NCI-H446 (cell line): ENCODE measurements at regions not wholly inside any gene's neighbourhood (a gene's known extent, or its start where the extent isn't known, plus 50 kb on each side); places are given as distances from the start of the nearest gene placed in this dataset.
"Not testable (repeated sequence)": the region's sequence is repeated elsewhere in the genome, so short reads cannot be mapped to it uniquely, and the experiment has no call there.

ENCODE experiments used
- DNase-seq, 2 experiments: peaks; one replicate each; lab custom pipeline; 2025; lab: John Stamatoyannopoulos, UW

- no peak for DNase-seq
Measured at GRCh38 chr3:21024563-21024962, 726.4 kb downstream of the ZNF385D start.

DNA sequence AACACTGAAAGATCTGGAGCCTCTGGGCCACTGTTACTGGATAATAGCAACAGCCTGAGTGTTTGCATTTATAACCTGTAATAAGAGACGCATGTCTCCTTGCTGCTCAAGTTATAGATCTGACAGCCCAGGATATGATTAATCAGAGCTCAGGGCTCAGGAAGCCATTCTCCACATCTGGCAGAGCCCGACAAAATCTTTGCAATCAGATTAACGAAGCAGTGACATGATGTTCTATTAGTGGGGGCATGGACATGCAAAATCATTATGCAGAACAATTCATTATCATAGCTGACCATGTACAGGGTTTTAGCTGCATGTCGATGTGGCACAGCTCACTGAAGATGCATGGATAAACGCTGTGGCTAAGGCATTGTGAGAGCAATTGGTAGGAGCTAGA, 730.3 kb downstream of the ZNF385D start:
- no peak for DNase-seq

GRCh38 chr3:21020043-21020442, 731.0 kb downstream of the ZNF385D start:
- DNase-seq: no peak

DNA sequence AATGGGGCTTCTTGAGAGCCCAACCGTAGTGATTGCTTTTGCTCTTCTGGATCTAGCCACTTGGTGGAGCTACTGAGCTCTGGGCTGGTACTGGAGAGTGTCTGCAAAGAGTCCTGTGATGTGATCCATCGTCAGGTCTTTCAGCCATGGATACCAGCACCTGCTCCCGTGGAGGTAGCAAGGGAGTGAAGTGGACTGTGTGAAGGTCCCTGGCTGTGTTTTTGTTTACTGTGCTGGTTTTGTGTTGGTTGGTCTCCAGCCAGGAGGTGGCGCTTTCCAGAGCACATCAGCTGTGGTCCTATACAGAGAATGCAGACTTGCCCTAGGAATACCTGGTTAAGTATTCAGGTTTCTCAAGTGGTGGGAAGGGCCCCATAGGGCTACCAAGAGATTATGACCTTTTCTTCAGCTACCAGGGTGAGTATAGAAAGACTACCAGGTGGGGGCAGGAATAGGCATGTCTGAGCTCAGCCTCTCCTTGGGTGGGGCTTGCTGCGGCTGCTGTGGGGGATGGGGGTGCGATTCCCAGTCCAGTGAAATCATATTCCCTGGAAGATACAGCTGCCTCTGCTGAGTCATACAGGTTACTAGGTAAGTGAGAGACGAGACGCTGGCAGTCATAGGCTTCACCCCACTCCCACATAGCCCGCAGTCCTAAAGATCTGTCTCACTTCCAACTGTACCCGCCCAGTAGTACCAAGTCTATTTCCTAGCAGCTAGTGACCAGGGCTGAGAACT, 733.7 kb downstream of the ZNF385D start:
- DNase-seq: no peak

GRCh38 chr3:21013566-21013965, 737.4 kb downstream of the ZNF385D start:
- no peak for DNase-seq

- DNase-seq: no peak
Measured at GRCh38 chr3:20999661-21000060, 751.3 kb downstream of the ZNF385D start.

DNA sequence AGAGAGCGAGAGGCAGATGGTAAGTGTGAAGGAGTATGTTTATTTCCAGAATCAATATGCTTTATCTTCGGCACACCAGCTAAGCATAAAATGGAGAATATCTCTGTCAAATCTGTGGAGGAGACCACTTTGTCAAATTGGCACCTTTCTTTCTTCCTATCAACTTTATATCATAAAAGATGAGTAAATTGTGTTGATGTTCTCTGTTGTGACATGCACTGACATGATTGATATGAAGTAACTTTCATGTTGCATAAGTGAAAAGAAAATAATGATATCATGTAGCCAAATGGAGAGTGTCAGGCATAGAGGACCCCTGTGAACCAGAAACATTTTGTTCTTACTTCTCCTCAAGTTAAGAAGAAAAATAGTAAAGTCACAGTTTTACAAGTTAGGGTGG, 753.8 kb downstream of the ZNF385D start:
- no peak for DNase-seq

DNA sequence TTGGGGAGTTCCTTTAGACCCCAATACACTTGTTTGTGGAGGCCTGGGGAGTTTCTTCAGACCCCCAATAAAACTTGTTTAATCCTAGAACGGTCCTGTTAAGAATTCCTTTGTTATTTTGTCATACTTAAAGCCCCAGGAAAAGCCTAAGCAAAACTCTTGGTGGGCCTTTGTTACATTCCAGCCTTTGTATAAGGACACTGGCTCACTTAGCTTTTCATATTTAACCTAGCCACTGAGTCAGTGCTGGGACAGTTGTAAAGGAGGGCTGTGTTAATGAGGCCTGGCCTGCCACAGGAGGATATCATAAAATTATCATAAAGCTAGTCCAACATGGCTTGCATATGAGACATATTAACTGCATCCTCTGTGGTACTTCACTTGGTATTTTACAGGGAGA, 760.1 kb downstream of the ZNF385D start:
- DNase-seq: no peak

DNA sequence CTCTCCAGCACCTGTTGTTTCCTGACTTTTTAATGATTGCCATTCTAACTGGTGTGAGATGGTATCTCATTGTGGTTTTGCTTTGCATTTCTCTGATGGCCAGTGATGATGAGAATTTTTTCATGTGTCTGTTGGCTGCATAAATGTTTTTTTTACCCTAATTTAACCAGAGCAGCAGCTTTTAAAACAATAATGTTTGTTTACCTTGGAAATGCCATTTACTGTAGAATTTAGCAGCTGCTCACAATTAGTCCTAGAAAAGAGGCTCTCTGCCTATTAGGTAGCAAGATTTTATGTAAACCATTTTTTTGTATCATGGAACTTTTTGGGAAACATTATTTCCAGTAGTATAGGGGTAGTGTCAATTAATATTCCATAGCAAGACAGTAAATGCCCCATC, 761.4 kb downstream of the ZNF385D start:
- DNase-seq: not testable (repeated sequence)

- DNase-seq: peak; percentile 63 to 79
Measured at GRCh38 chr3:20984594-20985205, 766.3 kb downstream of the ZNF385D start.

GRCh38 chr3:20975188-20975651, 775.8 kb downstream of the ZNF385D start:
- DNase-seq: peak in 1 of 2 experiments; percentile 58

- DNase-seq: peak in 1 of 2 experiments; percentile 21
Measured at GRCh38 chr3:20974396-20974795, 776.6 kb downstream of the ZNF385D start.

- not testable (repeated sequence) for DNase-seq
Measured at GRCh38 chr3:20970807-20971206, 780.2 kb downstream of the ZNF385D start.

- DNase-seq: not testable (repeated sequence)
Measured at GRCh38 chr3:20967485-20967884, 781.5 kb upstream of the SGO1 start.

DNA sequence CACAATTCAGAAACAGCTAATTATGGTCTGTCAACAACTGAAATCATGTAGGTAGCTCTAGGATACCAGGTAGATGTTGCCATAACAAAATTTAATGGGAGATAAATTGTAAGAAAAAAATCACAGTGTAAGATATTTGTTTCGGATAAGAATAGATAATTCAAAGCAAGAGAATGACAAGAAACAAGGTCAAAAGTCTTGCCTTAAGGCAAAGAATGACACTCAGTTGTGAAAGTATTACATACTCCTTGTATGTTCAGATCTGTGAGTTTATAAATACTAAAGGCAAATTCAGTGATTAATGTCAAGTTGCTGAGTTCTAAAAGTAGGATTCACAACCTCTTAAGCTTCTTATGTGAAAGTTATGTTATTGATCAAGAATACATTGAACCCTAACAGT, 772.2 kb upstream of the SGO1 start:
- no peak for DNase-seq

DNA sequence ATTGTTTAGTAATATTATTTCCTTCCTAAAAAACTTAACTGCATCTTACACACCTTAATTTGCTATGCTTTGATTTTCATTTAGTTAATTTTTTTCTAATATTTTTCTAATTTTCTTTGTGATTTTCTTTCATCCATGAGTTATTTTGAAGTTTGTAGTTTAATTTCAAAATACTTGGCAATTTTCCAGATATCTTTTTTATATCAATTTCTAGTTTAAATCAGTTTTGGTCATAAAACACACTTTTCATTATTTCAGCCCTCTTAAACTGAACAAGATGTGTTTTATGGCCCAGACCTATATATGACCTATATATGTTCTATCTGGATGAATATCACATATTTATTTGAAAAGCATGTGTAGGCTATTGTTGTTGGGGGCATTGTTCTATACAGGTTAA, 759.9 kb upstream of the SGO1 start:
- no peak for DNase-seq

GRCh38 chr3:20935791-20936190, 749.8 kb upstream of the SGO1 start:
- peak in 1 of 2 experiments; percentile 34 for DNase-seq

DNA sequence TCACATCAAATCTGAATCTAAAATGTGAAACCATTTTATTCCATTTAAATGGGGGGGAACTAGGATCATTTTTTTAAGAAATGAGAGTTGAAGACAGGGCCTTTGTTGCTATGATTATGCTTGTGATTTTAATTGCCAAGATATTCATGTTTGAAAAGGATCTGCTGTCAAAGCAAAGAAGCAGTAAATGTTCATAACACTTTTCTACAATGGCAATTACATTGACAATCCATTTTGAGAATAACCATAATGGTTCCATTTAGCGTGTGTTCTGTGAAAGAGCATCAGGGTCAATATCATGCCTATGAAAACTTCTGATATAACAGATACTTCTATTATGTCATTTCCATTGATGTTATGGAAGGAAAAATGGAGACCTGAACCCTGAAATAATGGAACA, 745.8 kb upstream of the SGO1 start:
- DNase-seq: no peak

GRCh38 chr3:20930034-20930433, 744.0 kb upstream of the SGO1 start:
- DNase-seq: peak in 1 of 2 experiments; percentile 10

- no peak for DNase-seq
Measured at GRCh38 chr3:20924646-20925385, 738.8 kb upstream of the SGO1 start.

- DNase-seq: not testable (repeated sequence)
Measured at GRCh38 chr3:20921112-20921511, 735.1 kb upstream of the SGO1 start.

DNA sequence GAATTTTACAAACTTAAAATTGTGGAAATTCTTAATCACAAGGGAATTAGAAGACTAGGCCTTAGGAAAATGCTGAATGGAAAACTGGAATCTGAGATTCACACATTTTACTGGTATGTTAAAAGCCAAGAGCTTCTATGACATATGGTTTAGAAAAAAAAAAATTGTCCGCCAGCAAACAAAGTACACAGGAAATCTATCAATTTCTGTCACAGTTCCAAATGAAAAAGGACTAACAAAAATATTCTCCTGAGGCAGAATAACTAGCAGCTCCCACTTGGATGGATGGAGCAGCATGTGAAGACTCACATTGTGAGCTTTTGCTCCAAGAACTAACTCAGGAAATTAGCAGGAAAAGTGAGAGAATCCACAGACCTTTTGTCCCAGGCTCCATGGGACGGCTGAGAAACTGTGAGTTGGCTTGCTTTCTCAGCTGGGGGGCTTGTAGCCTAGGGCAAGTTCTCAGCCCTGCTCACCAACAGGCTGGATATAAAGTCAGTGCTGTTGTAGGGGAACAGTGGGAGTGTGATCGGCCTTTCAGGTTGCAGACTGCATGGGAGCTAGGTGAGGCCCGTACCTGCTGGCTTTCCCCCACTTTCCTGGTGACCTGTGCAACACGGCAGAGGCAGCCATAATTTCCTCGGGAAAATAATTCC, 731.1 kb upstream of the SGO1 start:
- DNase-seq: peak in 1 of 2 experiments; percentile 57
